Stimulated activated CD4-positive, alpha-beta T cell treated with anti-CD3 and anti-CD28 coated beads, Interleukin-12 subunit alpha, Interleukin-12 subunit beta, amount 100 ng/mL, for 48 hours (primary cell): ENCODE measurements at regions not wholly inside any gene's neighbourhood (a gene's known extent, or its start where the extent isn't known, plus 50 kb on each side); places are given as distances from the start of the nearest gene placed in this dataset.

Experiments used
- DNase-seq, 3 donors: peaks; one replicate each; pipeline ENCODE4 v3.0.0-alpha.2; 2020; ENCODE audit warnings: low read depth in 2 of 3, low spot score in 1 of 3

- DNase-seq, result no peak
Measured at GRCh38 chr6:153790876-153791473, 248.1 kb upstream of the OPRM1 start.

- no peak for DNase-seq
Measured at GRCh38 chr6:153790048-153790447, 249.0 kb upstream of the OPRM1 start.

- no peak for DNase-seq
Measured at GRCh38 chr6:153787341-153787606, 251.8 kb upstream of the OPRM1 start.

DNA sequence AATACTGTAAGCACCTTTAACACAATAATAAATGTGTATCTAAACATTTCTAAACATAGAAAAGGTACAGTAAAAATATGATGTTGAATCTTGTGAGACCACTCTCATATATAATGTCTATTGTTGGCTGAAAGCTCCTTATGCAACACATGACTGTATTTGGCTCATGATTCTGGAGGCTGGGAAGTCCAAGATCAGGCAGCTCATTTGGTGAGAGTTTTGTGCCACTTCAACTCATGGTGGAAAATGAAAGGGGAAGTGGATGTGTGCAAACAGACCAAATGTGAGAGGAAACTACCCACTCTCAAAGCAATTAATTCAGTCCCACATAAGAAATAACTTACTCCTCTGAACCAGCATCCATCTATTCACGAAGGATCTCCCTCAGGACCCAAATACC, 257.7 kb upstream of the OPRM1 start:
- no peak for DNase-seq

DNA sequence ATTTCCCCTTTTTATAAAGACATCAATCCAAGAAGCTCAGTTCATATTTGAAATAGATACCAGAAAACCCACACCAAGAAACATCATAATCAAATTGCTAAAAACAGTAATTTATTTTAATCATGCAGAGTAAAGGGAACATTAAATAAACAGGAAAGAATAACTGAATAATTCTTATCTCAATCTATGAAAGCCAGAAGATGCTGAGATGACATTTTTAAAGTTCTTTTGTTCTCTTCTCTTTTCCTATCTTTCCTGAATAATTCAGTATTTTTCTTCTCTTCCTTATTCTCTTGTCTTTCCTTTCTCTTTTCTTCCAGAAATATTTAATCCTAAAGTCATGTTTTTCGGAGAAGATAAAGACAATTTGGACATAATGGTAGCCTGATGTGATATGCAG, 259.0 kb upstream of the OPRM1 start:
- no peak for DNase-seq

DNA sequence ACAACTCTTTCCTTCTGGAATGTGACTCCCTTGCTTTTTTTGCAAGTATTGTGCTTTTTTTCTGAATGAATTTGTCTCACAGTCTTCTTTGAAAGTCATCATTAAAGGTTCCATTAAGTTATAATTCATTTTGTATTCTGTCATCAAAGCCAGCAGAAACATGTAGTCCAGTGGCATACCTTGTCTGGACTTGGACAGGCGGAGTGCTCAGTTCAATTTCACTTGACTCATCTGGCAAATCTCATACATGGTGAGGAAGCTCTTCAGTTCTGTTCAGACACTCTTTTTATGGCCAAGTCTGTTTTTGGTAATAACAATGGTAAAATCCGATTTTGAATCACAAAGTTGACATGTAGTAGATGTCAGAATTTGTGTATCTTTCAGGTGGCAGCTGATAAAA, 260.8 kb upstream of the OPRM1 start:
- DNase-seq, result no peak

GRCh38 chr6:153771577-153771976, 267.5 kb upstream of the OPRM1 start:
- DNase-seq, result no peak

- DNase-seq, result no peak
Measured at GRCh38 chr6:153767127-153767526, 271.9 kb upstream of the OPRM1 start.

DNA sequence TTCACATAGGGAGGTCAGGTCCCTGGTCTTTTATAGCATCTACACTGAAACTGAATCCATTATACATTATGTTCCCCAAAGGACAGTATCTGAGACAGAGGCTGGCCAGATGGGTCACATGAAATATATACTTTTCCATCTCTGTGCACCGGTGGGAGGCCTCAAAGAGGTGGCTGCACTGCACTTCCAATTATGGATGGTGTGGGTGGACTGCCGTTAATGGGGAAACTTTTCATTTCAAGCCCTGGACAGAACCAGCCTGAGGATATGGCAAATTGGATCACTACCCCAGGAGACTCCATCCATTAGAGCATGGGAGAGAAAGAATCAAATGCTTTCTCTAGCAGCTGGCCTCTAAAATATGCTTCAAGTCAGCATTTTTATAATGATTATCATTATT, 280.5 kb upstream of the OPRM1 start:
- DNase-seq, result no peak

DNA sequence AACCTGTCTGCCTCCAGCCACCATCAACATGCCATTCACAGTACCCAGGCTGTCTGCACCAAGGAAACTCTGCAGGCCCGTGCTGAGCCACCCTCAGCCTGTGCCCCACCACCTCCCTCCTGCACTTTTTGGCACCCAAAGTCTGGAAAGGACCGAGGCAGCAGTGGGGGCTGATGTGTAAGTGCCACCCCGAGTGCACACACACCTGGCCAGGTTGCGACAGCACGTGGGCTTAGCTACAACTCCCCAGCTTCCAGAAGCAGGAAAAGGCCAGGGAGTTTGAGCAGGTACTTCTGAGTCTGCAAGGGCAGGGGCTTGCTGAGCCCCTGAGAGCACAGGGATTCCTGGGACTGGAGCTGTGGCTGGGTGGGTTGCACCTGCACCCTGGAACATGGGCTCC, 303.3 kb upstream of the OPRM1 start:
- DNase-seq, result no peak

DNA sequence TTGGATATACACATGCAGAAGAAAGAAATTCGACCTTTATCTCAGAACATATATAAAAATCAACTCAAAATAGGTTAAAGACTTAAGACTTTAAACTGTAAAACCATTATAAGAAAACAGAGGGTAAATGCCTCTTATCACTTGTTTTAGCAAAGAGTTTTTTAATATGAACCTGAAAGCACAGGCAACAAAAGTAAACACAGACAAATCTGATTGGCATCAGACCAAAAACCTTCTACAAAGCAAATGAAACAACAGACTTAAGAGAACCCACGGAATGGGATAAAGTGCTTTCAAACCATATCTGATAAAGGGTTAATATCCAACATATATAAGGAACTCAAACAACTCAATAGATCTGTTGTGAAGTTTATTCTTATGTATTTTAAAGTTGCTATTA, 309.9 kb upstream of the OPRM1 start:
- no peak for DNase-seq

- no peak for DNase-seq
Measured at GRCh38 chr6:153727885-153728284, 311.2 kb upstream of the OPRM1 start.

- no peak for DNase-seq
Measured at GRCh38 chr6:153725456-153725855, 313.6 kb upstream of the OPRM1 start.

GRCh38 chr6:153720732-153721131, 318.3 kb upstream of the OPRM1 start:
- no peak for DNase-seq

- DNase-seq, result no peak
Measured at GRCh38 chr6:153705429-153705828, 333.6 kb upstream of the OPRM1 start.

DNA sequence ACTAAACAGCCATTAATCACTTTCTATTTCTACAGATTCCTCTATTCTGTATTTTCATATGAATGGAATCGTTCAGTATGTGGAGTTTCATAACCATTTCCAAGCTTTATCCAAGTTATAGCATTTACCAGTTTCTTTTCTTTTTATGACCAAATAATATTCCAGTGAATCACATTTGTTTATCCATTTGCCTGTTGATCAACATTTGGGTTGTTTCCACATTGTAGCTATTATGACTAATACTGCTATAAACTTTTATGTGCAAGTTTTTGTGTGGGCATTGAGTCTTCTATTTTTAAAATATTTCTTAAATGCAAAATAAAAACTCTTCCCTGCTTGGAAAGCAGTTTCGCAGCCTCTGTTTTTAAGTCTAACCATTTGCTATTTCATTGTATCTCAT, 336.4 kb upstream of the OPRM1 start:
- no peak for DNase-seq

DNA sequence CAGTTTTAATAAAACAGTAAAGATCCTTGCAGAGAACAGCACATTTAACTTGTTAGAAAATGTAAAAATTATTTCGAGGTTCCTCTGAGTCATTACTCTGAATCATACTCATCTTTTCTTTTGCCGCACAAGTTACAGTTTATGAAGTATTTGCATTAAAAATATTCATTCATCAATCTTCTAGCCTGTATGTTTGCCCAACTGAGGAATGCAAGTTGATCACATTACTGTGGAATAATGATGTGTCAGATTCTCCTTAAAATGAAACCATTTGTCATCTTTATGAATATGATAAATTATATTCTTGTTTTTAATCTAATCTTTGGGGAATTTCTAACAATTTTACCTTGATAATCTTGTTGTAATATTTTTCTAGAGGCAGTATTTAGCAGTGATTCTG, 340.4 kb upstream of the OPRM1 start:
- no peak for DNase-seq

DNA sequence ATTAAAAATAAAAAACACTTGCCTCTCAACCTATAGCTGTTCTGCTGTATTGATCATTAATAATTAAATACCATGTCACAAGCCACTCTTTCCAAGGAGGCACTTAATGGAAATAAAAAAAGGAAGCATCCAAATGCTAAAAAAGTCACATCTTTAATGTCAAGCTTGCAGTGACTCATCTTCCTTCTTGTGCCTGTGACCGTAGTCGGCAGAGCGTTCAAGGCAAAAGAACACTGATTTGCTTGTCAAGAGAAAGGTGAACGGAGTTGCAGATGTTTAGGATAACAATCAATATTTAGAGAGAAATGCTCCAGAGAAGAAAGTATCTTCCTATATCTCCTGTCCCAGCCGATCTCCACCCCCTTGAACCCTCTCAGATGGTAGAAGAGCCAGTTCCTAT, 341.0 kb upstream of the OPRM1 start:
- no peak for DNase-seq

DNA sequence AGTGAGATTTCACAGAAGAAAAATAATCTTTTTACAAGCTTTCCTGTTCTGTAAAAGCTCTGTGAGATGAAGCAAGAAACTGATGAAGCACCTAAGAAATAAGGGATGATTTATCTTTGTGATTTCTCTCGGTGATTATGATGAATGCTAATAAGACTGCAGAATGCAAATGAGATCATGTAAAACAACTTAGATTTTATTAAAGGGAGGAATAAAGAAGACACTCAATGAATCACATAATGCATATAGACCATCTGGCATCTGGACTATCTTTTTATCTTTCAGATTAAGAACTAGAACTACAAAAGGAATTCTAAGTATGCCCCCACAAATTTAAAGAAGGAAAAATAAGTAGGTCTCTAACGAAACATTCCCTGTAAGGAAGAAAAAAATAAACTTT, 361.5 kb upstream of the OPRM1 start:
- DNase-seq, result no peak

DNA sequence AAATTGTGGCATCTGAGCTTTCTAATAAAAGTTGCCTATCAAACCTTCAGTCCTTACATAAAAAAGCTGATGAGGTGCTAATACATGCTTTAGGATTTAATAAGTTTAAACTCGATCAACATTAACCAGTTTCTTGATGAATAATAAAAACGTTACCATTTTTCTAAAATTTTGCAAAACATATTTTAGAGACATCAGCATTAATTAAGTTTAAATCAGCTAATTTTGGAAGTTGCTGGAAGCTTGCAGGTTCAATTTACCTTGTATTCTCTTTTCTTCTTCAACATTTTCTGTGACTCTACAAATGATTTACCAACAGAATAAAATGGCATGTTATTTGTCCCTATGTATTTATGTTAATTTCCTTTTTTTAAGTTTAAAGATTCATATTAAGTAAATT, 365.3 kb upstream of the OPRM1 start:
- DNase-seq, result no peak

- no peak for DNase-seq
Measured at GRCh38 chr6:153673225-153673624, 365.8 kb upstream of the OPRM1 start.

DNA sequence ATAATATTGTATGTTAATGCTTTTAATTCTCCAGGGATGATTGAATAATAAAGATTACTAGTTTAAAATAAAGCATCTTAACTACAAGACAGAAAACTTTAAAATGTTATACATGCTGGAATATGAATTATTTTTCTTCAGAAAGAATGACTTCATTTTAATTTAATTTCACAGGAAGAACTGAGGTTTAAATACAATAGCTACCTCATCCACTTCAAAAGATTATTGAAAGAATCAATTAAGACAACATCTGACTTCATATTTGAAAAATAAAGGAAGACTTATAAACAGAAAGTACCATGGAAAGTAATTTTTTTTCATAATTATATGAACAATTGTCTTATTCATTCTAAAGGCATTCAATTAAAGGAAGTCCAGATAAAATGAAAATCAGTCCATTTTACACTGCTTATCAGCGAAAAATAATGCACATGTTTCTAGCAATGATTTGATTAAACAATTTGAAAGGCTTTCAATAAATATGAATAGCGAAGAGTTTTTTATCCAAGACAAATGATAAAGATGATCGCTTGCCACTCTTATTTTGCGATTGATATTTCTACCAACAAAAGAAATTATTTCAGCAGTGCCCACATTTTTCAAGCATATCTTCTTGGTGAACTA, 368.5 kb upstream of the OPRM1 start:
- DNase-seq, result no peak

DNA sequence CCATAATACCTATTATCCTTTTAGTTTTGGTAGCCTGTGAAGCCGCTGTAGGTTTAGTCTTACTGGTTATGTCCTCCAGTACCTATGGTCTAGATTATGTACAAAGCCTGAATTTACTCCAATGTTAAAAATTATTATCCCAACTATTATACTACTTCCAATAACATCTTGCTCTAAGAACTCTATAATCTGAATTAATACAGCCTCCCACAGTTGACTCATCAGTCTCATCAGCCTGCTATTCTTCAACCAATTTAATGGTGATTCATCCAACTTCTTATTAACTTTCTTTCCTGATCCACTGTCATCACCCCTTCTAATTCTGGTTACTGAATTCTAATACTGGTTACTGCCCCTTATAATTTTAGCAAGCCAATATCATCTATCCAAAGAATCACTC, 370.3 kb upstream of the OPRM1 start:
- DNase-seq, result no peak

- no peak for DNase-seq
Measured at GRCh38 chr6:153662982-153663381, 376.1 kb upstream of the OPRM1 start.
